Loucy (cell line): ENCODE measurements at regions not wholly inside any gene's neighbourhood (a gene's known extent, or its start where the extent isn't known, plus 50 kb on each side); places are given as distances from the start of the nearest gene placed in this dataset.

ENCODE experiments used
- EZH2phosphoT487 ChIP-seq: fragments of 200-600 bp; IDR thresholded peaks from 2 replicates; pipeline ENCODE4 v1.6.1; 2018; ENCODE audit warnings: antibody characterized with exemption, mild to moderate bottlenecking, moderate library complexity, borderline replicate concordance
- TF ChIP-seq, protein P1 (sequence below): fragments of 200-600 bp; sonication (generic); conservative IDR thresholded peaks from 2 replicates; pipeline ENCODE4 v1.5.1; 2014; ENCODE audit warnings: mild to moderate bottlenecking, antibody characterized with exemption, low read length

GRCh38 chr11:97072420-97072819, 682.6 kb downstream of the JRKL start:
- TF ChIP-seq, protein P1, sequence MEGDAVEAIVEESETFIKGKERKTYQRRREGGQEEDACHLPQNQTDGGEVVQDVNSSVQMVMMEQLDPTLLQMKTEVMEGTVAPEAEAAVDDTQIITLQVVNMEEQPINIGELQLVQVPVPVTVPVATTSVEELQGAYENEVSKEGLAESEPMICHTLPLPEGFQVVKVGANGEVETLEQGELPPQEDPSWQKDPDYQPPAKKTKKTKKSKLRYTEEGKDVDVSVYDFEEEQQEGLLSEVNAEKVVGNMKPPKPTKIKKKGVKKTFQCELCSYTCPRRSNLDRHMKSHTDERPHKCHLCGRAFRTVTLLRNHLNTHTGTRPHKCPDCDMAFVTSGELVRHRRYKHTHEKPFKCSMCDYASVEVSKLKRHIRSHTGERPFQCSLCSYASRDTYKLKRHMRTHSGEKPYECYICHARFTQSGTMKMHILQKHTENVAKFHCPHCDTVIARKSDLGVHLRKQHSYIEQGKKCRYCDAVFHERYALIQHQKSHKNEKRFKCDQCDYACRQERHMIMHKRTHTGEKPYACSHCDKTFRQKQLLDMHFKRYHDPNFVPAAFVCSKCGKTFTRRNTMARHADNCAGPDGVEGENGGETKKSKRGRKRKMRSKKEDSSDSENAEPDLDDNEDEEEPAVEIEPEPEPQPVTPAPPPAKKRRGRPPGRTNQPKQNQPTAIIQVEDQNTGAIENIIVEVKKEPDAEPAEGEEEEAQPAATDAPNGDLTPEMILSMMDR: no peak
- TF ChIP-seq EZH2phosphoT487: no peak
